WERI-Rb-1 (cell line): ENCODE measurements at regions not wholly inside any gene's neighbourhood (a gene's known extent, or its start where the extent isn't known, plus 50 kb on each side); places are given as distances from the start of the nearest gene placed in this dataset.

Experiments used
- DNase-seq: peaks from one replicate; pipeline ENCODE4 v3.0.0-alpha.2; 2020
- H3K27ac ChIP-seq: fragments of 250-450 bp; sonication (Bioruptor Pico); 2 replicates; pipeline ENCODE4 v1.5.1; 2020; ENCODE audit warnings: mild to moderate bottlenecking, moderate library complexity
- H3K27me3 ChIP-seq: fragments of 250-450 bp; sonication (Bioruptor Pico); 2 replicates; pipeline ENCODE4 v1.5.1; 2021; ENCODE audit warnings: mild to moderate bottlenecking, low read depth, moderate library complexity; ENCODE audit not compliant: insufficient read depth, severe bottlenecking
- H3K36me3 ChIP-seq: fragments of 250-450 bp; sonication (Bioruptor Pico); 2 replicates; pipeline ENCODE4 v1.5.1; 2020; ENCODE audit warnings: mild to moderate bottlenecking, moderate library complexity
- H3K4me3 ChIP-seq: 2 replicates; pipeline ENCODE4 v1.5.1; 2011; ENCODE audit warnings: low read depth, mild to moderate bottlenecking, control low read depth, low read length
- H3K9me3 ChIP-seq: fragments of 250-450 bp; sonication (Bioruptor Pico); 2 replicates; pipeline ENCODE4 v1.5.1; 2021; ENCODE audit warnings: mild to moderate bottlenecking, moderate library complexity; ENCODE audit not compliant: severe bottlenecking
- CTCF ChIP-seq: IDR thresholded peaks from 2 replicates; pipeline ENCODE4 v1.5.1; 2011; ENCODE audit warnings: low read depth, mild to moderate bottlenecking, control low read depth, inconsistent platforms, low read length

DNA sequence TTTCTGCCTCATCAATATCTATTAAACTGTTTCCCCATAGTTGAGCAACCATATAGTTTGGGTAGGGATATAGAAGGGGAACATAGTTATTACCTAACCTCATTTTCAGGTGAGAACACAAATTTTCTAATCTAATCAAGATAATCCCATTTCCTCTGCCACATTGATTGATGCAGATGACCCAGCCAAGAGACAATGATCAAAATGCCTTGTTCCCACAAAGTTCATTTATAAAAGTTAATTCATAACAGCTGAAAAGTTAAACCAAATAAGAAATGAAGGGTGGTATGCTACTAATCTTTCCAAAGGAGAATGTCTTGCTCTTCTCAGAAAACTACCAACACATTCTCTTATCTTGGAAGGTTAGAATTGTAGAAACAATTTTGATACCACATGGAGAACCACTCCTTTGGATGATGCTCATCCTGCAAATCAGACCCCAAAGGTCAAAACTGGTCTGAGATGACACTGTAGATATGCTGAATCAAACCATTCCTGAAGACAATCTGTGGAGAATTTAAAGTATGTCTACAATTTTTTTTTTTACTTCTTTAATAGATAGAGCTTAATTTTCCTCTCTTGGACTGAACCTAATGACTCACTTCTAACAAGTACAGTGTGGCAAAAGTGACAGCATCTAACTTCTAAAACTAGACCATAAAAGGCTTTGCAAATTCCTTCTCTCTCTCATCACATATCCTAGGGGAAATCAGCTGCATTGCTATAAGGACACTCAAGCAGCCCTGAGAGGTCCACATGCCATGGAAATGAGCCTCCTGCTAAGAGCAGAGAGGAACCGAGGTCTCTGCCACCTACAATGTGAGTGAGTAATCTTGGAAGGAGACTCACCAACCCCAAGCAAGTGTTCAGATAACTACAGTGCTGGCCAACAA lies 586.7 kb upstream of the TUSC1 start:
- Histone ChIP-seq H3K27ac (no peak overlapping the region), H3K9me3 (no peaks in the 10 kb centered on the region), H3K36me3 (no peaks in the 10 kb centered on the region), H3K27me3 (peaks cover 13% of the 10 kb centered on the region), H3K4me3 (no peak overlapping the region)
- no peak for TF ChIP-seq CTCF
- DNase-seq = no peak

DNA sequence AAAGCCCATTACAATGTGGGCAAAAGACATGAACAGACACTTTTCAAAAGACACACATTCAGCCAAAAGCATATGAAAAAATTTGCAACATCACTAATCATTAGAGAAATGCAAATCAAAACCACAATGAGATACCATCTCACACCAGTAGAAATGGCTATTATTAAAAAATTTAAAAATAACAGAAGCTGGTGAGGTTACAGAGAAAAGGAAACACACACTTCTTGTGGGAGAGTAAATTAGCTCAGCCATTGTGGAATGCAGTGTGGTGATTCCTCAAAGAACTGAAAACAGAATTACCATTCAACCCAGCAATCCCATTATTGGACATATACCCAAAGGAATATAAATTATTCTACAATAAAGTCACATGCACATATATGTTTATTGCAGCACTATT lies 585.2 kb upstream of the TUSC1 start:
- no peak overlapping the region for H3K4me3 ChIP-seq
- H3K36me3 ChIP-seq = no peaks in the 10 kb centered on the region
- H3K9me3 ChIP-seq = no peaks in the 10 kb centered on the region
- H3K27ac ChIP-seq = no peak overlapping the region
- no peak for TF ChIP-seq CTCF
- no peak for DNase-seq
- H3K27me3 ChIP-seq = peaks cover 8% of the 10 kb centered on the region

DNA sequence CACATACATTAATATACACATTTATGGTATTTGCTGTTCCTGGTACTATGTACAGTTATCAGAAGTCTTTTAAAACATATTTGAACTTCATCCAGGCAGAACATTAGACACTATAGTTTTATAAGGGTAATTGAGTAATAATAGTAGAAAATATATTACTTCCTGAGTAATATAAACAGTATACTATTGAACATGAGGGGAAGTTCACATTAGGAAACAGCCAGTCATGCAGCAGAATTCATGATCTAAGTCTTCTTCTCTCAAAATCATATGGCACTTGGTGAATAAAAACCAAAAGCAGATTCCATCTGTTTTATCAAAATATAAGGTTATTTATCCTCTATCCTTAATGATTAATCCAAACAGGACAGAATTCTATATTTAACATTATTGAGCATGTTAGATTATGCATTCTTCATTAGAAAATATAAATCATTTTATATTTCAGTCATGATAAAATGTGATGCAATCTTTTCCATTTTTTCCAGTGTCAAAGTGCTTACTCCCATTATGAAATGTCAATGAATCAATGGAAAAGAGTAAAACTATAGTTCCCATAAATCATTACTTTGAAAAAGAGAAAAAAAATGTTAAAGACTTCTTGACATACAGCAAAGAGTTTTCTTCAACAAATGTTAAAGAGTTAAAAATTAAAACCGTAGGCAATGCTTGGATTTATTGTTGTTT lies 584.3 kb upstream of the TUSC1 start:
- no peak for DNase-seq
- no peak for TF ChIP-seq CTCF
- Histone ChIP-seq H3K27me3 (peaks cover 6% of the 10 kb centered on the region), H3K9me3 (no peaks in the 10 kb centered on the region), H3K4me3 (no peak overlapping the region), H3K36me3 (no peaks in the 10 kb centered on the region), H3K27ac (no peak overlapping the region)

DNA sequence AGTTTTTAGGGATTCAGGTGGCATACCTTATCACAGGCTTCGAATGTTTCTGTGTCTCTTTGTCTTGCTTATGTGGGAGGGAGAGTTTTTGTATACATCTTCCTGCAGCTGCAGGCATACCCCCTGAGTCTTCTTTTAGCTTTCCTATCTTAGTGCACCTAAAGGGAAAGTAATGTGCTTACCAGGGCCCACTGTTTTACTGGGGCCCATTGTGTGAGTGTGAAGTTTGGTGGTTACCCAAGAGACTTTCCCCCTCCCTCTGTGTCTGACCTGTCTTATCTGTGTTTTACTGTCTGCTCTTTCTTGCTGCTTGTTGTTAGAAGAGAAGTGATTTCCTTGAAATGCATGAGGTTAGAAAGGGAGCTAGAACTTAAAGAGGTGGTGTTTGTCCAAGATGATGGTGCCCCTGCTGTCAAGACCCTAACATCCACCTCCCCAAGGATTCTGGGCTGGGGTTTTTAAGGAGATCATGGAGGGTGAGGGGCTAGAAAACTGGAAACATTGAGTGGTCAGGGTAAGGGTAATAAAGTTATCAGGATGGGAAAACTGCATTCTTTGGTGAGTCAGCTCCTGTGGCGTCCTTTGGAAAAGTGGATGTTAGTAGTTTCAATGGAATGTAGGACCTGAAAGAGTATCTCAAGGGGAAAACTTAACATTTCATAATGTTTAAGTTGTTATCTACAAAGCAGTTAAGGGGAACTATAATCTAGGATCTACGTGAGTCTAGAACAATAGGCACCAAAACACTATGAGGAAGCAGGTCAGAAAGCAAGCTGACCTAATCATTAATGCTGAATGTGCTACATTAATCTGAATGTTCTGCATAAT lies 583.5 kb upstream of the TUSC1 start:
- no peaks in the 10 kb centered on the region for H3K9me3 ChIP-seq
- TF ChIP-seq CTCF = no peak
- H3K36me3 ChIP-seq = no peaks in the 10 kb centered on the region
- DNase-seq = no peak
- no peak overlapping the region for H3K27ac ChIP-seq
- peaks cover 9% of the 10 kb centered on the region for H3K27me3 ChIP-seq
- H3K4me3 ChIP-seq = no peak overlapping the region

GRCh38 chr9:26260238-26260637 lies 582.0 kb upstream of the TUSC1 start:
- Histone ChIP-seq H3K36me3 (no peaks in the 10 kb centered on the region), H3K27ac (no peak overlapping the region), H3K4me3 (no peak overlapping the region), H3K9me3 (no peaks in the 10 kb centered on the region), H3K27me3 (peaks cover 9% of the 10 kb centered on the region)
- no peak for DNase-seq
- no peak for TF ChIP-seq CTCF
